WTC11 (cell line): ENCODE measurements at regions not wholly inside any gene's neighbourhood (a gene's known extent, or its start where the extent isn't known, plus 50 kb on each side); places are given as distances from the start of the nearest gene placed in this dataset.

Experiments
- ATAC-seq: fragments of 200-7000 bp; cut with Tn5 transposase; 2 replicates; pipeline ENCODE4 v1.10.0; 2021; ENCODE audit warnings: mild to moderate bottlenecking, moderate library complexity
- CTCF ChIA-PET: fragments of 300-600 bp; sonication (Branson Sonifier 250); formaldehyde crosslinking; loops from one replicate; lab custom pipeline; 2021; ENCODE audit warnings: antibody characterized with exemption; lab: Charles Lee
- POLR2A ChIA-PET: fragments of 350-600 bp; sonication (Branson Sonifier 250); formaldehyde crosslinking; loops from one replicate; lab custom pipeline; 2021; ENCODE audit warnings: antibody characterized with exemption; lab: Charles Lee
- DNase-seq: peaks from one replicate; pipeline ENCODE4 v3.0.0; 2021; ENCODE audit warnings: low spot score
- H3K27ac Mint-ChIP-seq: 2 replicates; pipeline ENCODE4 v1.8.0; 2021; ENCODE audit warnings: mixed read lengths
- H3K27me3 Mint-ChIP-seq: 2 replicates; pipeline ENCODE4 v1.8.0; 2021; ENCODE audit warnings: low read depth, mild to moderate bottlenecking, moderate library complexity, mixed read lengths
- H3K36me3 Mint-ChIP-seq: 2 replicates; pipeline ENCODE4 v1.8.0; 2021; ENCODE audit warnings: mixed read lengths
- H3K4me1 Mint-ChIP-seq: 2 replicates; pipeline ENCODE4 v1.8.0; 2022; ENCODE audit warnings: mixed read lengths
- H3K4me3 Mint-ChIP-seq: 2 replicates; pipeline ENCODE4 v1.8.0; 2021; ENCODE audit warnings: mild to moderate bottlenecking, moderate library complexity, mixed read lengths
- H3K9me3 Mint-ChIP-seq: 2 replicates; pipeline ENCODE4 v1.8.0; 2021; ENCODE audit warnings: mixed read lengths
- AR ChIP-seq: fragments of 250-450 bp; sonication (Bioruptor Pico); IDR thresholded peaks from 2 replicates; pipeline ENCODE4 v1.9.0; 2021; ENCODE audit warnings: mild to moderate bottlenecking
- CREM ChIP-seq: sonication (generic); formaldehyde crosslinking; IDR thresholded peaks from 2 replicates; pipeline ENCODE4 v1.8.1; 2022; ENCODE audit warnings: mild to moderate bottlenecking, missing genetic modification reagents, moderate library complexity
- E2F1 ChIP-seq: sonication (generic); formaldehyde crosslinking; IDR thresholded peaks from 2 replicates; pipeline ENCODE4 v1.8.0; 2022; ENCODE audit warnings: mild to moderate bottlenecking, missing genetic modification reagents
- GRHL2 ChIP-seq: fragments of 250-450 bp; sonication (Bioruptor Pico); IDR thresholded peaks from 2 replicates; pipeline ENCODE4 v1.8.0; 2022; ENCODE audit warnings: mild to moderate bottlenecking, moderate library complexity; ENCODE audit not compliant: insufficient replicate concordance, severe bottlenecking
- KAT7 ChIP-seq: sonication (generic); formaldehyde crosslinking; IDR thresholded peaks from 2 replicates; pipeline ENCODE4 v1.8.1; 2023; ENCODE audit warnings: missing genetic modification reagents, mild to moderate bottlenecking, borderline replicate concordance
- MYBL2 ChIP-seq: sonication (generic); formaldehyde crosslinking; IDR thresholded peaks from 2 replicates; pipeline ENCODE4 v1.8.1; 2023; ENCODE audit warnings: mild to moderate bottlenecking, moderate library complexity, missing genetic modification reagents
- NFE2L1 ChIP-seq: sonication (generic); formaldehyde crosslinking; IDR thresholded peaks from 2 replicates; pipeline ENCODE4 v1.8.1; 2023; ENCODE audit warnings: missing genetic modification reagents
- USF1 ChIP-seq: sonication (generic); formaldehyde crosslinking; IDR thresholded peaks from 2 replicates; pipeline ENCODE4 v1.8.0; 2022; ENCODE audit warnings: mild to moderate bottlenecking, missing genetic modification reagents
- ZNF121 ChIP-seq: sonication (generic); formaldehyde crosslinking; IDR thresholded peaks from 2 replicates; pipeline ENCODE4 v1.8.0; 2023; ENCODE audit warnings: missing genetic modification reagents
- ZNF138 ChIP-seq: sonication (generic); formaldehyde crosslinking; conservative IDR thresholded peaks from 2 replicates; pipeline ENCODE4 v1.8.1; 2022; ENCODE audit warnings: mild to moderate bottlenecking, moderate library complexity, missing genetic modification reagents
- ZNF425 ChIP-seq: fragments of 250-450 bp; sonication (Bioruptor Pico); conservative IDR thresholded peaks from 2 replicates; pipeline ENCODE4 v1.9.0; 2021; ENCODE audit warnings: mild to moderate bottlenecking
- TF ChIP-seq, protein P1 (sequence below): sonication (generic); formaldehyde crosslinking; IDR thresholded peaks from 2 replicates; pipeline ENCODE4 v1.8.1; 2022; ENCODE audit warnings: mild to moderate bottlenecking, moderate library complexity, missing genetic modification reagents
- TF ChIP-seq, protein P2 (sequence below): fragments of 200-600 bp; IDR thresholded peaks from 2 replicates; pipeline ENCODE4 v1.8.0; 2022; ENCODE audit warnings: antibody characterized with exemption
- TF ChIP-seq, protein P3 (sequence below): sonication (generic); formaldehyde crosslinking; IDR thresholded peaks from 2 replicates; pipeline ENCODE4 v1.8.1; 2022; ENCODE audit warnings: missing genetic modification reagents, borderline replicate concordance
- TF ChIP-seq, protein P4 (sequence below): sonication (generic); formaldehyde crosslinking; IDR thresholded peaks from 2 replicates; pipeline ENCODE4 v1.8.0; 2022; ENCODE audit warnings: mild to moderate bottlenecking, missing genetic modification reagents

DNA sequence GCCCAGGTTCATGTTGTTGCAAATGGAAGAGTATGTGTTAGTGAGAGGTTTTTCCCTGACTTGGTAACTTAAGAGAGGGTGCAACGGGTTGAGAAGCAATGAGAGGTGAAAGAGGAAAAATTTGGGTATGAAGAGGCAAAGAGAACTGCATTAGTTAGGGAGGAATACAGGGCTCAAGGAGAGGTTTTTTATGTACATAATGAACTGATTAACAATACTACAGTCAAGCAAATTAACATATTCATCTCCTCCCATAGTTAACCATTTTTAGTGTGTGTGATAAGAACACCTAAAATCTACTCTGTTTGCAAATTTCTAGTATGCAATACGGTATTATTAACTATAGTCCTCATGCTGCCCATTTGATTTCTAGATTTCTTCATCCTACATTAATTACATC, 79.5 kb upstream of the HTR1E start:
- H3K36me3 Mint-ChIP-seq, result no peaks in the 10 kb centered on the region
- CTCF ChIA-PET, result no interaction called here
- no peaks in the 10 kb centered on the region for H3K9me3 Mint-ChIP-seq
- TF ChIP-seq, protein P1, sequence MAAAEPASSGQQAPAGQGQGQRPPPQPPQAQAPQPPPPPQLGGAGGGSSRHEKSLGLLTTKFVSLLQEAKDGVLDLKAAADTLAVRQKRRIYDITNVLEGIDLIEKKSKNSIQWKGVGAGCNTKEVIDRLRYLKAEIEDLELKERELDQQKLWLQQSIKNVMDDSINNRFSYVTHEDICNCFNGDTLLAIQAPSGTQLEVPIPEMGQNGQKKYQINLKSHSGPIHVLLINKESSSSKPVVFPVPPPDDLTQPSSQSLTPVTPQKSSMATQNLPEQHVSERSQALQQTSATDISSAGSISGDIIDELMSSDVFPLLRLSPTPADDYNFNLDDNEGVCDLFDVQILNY (CRISPR knock-in tag), result no peak
- TF ChIP-seq GRHL2 (CRISPR knock-in tag) (no peak), USF1 (CRISPR knock-in tag) (no peak), ZNF138 (CRISPR knock-in tag) (no peak), ZNF121 (CRISPR knock-in tag) (no peak)
- ATAC-seq, result no peak
- H3K27ac Mint-ChIP-seq, result no peak overlapping the region
- DNase-seq, result no peak
- no peaks in the 10 kb centered on the region for H3K27me3 Mint-ChIP-seq
- POLR2A ChIA-PET, result no interaction called here
- no peaks in the 10 kb centered on the region for H3K4me1 Mint-ChIP-seq
- H3K4me3 Mint-ChIP-seq, result no peak overlapping the region

- Mint-ChIP-seq H3K27me3 (no peaks in the 10 kb centered on the region), H3K4me3 (no peak overlapping the region), H3K9me3 (no peaks in the 10 kb centered on the region)
- peak; percentile 51 for DNase-seq
- CTCF ChIA-PET, result interaction anchor here (0.6 to 2.0 kb wide), 4 partner anchors 18 to 80 kb away, joined by 3 to 5 read pairs (median 4); partner anchors contain the start of gene HTR1E
- no peak for TF ChIP-seq KAT7 (CRISPR knock-in tag)
- TF ChIP-seq, protein P2, sequence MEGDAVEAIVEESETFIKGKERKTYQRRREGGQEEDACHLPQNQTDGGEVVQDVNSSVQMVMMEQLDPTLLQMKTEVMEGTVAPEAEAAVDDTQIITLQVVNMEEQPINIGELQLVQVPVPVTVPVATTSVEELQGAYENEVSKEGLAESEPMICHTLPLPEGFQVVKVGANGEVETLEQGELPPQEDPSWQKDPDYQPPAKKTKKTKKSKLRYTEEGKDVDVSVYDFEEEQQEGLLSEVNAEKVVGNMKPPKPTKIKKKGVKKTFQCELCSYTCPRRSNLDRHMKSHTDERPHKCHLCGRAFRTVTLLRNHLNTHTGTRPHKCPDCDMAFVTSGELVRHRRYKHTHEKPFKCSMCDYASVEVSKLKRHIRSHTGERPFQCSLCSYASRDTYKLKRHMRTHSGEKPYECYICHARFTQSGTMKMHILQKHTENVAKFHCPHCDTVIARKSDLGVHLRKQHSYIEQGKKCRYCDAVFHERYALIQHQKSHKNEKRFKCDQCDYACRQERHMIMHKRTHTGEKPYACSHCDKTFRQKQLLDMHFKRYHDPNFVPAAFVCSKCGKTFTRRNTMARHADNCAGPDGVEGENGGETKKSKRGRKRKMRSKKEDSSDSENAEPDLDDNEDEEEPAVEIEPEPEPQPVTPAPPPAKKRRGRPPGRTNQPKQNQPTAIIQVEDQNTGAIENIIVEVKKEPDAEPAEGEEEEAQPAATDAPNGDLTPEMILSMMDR, result 0 out of 2 replicates have a peak, but pooled peaks have one; percentile 59
- TF ChIP-seq, protein P3, sequence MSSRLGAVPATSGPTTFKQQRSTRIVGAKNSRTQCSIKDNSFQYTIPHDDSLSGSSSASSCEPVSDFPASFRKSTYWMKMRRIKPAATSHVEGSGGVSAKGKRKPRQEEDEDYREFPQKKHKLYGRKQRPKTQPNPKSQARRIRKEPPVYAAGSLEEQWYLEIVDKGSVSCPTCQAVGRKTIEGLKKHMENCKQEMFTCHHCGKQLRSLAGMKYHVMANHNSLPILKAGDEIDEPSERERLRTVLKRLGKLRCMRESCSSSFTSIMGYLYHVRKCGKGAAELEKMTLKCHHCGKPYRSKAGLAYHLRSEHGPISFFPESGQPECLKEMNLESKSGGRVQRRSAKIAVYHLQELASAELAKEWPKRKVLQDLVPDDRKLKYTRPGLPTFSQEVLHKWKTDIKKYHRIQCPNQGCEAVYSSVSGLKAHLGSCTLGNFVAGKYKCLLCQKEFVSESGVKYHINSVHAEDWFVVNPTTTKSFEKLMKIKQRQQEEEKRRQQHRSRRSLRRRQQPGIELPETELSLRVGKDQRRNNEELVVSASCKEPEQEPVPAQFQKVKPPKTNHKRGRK, result no peak
- TF ChIP-seq, protein P4, sequence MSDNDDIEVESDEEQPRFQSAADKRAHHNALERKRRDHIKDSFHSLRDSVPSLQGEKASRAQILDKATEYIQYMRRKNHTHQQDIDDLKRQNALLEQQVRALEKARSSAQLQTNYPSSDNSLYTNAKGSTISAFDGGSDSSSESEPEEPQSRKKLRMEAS (CRISPR knock-in tag), result no peak
- TF ChIP-seq ZNF425 (CRISPR knock-in tag), result no peak
- TF ChIP-seq NFE2L1, result no peak
- TF ChIP-seq E2F1 (CRISPR knock-in tag), result no peak
- TF ChIP-seq, all 79 proteins: peak for 1
- POLR2A ChIA-PET, result no interaction called here
- ATAC-seq, result peak; percentile 59
- H3K27ac Mint-ChIP-seq, result no peak overlapping the region
- H3K36me3 Mint-ChIP-seq, result no peaks in the 10 kb centered on the region
- no peaks in the 10 kb centered on the region for H3K4me1 Mint-ChIP-seq
These were observed 80.3 kb upstream of the HTR1E start for GRCh38 chr6:86856937-86857563.

DNA sequence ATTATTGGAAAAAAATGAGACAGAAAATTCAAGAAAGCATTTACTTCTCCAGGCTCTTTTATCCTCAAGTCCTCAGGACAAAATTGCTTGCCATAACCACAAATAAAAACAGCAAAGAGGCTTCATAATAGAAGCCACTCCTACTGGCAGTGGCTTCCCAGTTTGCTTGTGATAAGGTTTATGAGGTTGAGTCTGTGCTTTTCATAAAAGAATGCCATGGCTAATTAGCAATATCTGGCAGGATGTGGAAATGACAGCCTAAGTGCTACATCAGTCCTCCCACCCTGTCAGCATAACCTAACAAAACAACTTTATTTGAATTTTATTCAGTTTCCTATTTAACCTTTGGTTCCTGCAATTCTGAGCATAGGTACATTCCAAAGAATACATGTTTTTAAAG, 80.9 kb upstream of the HTR1E start:
- H3K9me3 Mint-ChIP-seq, result no peaks in the 10 kb centered on the region
- CTCF ChIA-PET, result interaction anchor here (1.0 to 2.0 kb wide), 3 partner anchors 17 to 74 kb away, joined by 3 to 5 read pairs (median 4); no protein-coding TSS in a partner anchor
- H3K27me3 Mint-ChIP-seq, result no peaks in the 10 kb centered on the region
- DNase-seq (no peak), ATAC-seq (no peak)
- no peak overlapping the region for H3K4me3 Mint-ChIP-seq
- TF ChIP-seq AR, result no peak
- TF ChIP-seq MYBL2, result no peak
- TF ChIP-seq CREM (CRISPR knock-in tag), result no peak
- no peaks in the 10 kb centered on the region for H3K4me1 Mint-ChIP-seq
- POLR2A ChIA-PET, result no interaction called here
- no peaks in the 10 kb centered on the region for H3K36me3 Mint-ChIP-seq
- H3K27ac Mint-ChIP-seq, result no peak overlapping the region
